ENCODE measurements at regions not wholly inside any gene's neighbourhood (a gene's known extent, or its start where the extent isn't known, plus 50 kb on each side); places are given as distances from the start of the nearest gene placed in this dataset.

DNA sequence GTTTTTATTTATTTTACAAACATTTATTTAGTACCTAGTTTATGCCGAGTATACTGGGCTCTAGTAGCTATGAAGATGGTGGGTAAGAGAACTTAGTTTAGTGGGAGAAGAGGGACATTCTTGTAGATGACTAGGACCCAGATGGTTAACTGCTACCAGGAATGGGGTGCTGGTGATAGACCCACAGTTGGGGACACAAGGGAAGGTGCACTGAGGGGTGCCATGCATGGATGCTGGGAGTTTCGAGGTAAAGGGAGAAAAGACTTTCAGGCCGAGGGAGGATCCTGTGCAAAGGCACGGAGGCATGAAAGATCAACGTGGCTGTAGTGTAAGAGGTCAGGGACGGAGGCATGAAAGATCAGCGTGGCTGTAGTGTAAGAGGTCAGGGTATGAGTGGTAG is 204.2 kb upstream of the HABP2 start:
- TF ChIP-seq, protein P1, sequence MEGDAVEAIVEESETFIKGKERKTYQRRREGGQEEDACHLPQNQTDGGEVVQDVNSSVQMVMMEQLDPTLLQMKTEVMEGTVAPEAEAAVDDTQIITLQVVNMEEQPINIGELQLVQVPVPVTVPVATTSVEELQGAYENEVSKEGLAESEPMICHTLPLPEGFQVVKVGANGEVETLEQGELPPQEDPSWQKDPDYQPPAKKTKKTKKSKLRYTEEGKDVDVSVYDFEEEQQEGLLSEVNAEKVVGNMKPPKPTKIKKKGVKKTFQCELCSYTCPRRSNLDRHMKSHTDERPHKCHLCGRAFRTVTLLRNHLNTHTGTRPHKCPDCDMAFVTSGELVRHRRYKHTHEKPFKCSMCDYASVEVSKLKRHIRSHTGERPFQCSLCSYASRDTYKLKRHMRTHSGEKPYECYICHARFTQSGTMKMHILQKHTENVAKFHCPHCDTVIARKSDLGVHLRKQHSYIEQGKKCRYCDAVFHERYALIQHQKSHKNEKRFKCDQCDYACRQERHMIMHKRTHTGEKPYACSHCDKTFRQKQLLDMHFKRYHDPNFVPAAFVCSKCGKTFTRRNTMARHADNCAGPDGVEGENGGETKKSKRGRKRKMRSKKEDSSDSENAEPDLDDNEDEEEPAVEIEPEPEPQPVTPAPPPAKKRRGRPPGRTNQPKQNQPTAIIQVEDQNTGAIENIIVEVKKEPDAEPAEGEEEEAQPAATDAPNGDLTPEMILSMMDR (IDR thresholded peaks at IDR 0.05): no peak
- no peak for TF ChIP-seq RAD21 (IDR thresholded peaks at IDR 0.05; ENCODE audit: low read length)
- TF ChIP-seq JUND (IDR thresholded peaks at IDR 0.05): no peak
- TF ChIP-seq, protein P2, sequence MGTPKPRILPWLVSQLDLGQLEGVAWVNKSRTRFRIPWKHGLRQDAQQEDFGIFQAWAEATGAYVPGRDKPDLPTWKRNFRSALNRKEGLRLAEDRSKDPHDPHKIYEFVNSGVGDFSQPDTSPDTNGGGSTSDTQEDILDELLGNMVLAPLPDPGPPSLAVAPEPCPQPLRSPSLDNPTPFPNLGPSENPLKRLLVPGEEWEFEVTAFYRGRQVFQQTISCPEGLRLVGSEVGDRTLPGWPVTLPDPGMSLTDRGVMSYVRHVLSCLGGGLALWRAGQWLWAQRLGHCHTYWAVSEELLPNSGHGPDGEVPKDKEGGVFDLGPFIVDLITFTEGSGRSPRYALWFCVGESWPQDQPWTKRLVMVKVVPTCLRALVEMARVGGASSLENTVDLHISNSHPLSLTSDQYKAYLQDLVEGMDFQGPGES (IDR thresholded peaks at IDR 0.05; ENCODE audit: low read depth, low read length): no peak
- TF ChIP-seq, protein P3, sequence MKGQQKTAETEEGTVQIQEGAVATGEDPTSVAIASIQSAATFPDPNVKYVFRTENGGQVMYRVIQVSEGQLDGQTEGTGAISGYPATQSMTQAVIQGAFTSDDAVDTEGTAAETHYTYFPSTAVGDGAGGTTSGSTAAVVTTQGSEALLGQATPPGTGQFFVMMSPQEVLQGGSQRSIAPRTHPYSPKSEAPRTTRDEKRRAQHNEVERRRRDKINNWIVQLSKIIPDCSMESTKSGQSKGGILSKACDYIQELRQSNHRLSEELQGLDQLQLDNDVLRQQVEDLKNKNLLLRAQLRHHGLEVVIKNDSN (IDR thresholded peaks at IDR 0.05; ENCODE audit: borderline replicate concordance, low read depth): no peak
- TF ChIP-seq YY1 (IDR thresholded peaks at IDR 0.05; ENCODE audit: low read depth): no peak
